Neural cell (in vitro differentiated cells): ENCODE measurements at regions not wholly inside any gene's neighbourhood (a gene's known extent, or its start where the extent isn't known, plus 50 kb on each side); places are given as distances from the start of the nearest gene placed in this dataset.

ENCODE experiments used
- H2AFZ ChIP-seq: fragments of 200-600, 300-800 bp; sonication (generic), shearing (Covaris generic); 2 replicates; pipeline ENCODE4 v1.6.0; 2014; ENCODE audit warnings: low read depth, mild to moderate bottlenecking, antibody characterized with exemption, low read length, moderate library complexity
- H3F3A ChIP-seq: fragments of 200-600 bp; shearing (Covaris generic); 2 replicates; pipeline ENCODE4 v1.6.1; 2016; ENCODE audit warnings: mild to moderate bottlenecking, moderate library complexity, mixed read lengths, antibody characterized with exemption, low read length; ENCODE audit not compliant: insufficient read depth, poor library complexity, severe bottlenecking
- H3K27ac ChIP-seq: fragments of 200-600, 300-800 bp; sonication (generic), shearing (Covaris generic); 2 replicates; pipeline ENCODE4 v1.5.1; 2014; ENCODE audit warnings: mild to moderate bottlenecking, low read length, moderate library complexity
- H3K27me3 ChIP-seq: fragments of 300-800, 200-600 bp; sonication (generic), shearing (Covaris generic); 2 replicates; pipeline ENCODE4 v1.6.0; 2014; ENCODE audit warnings: mild to moderate bottlenecking, low read depth, low read length, moderate library complexity; ENCODE audit not compliant: insufficient read depth
- H3K36me3 ChIP-seq: fragments of 300-800, 200-600 bp; sonication (generic), shearing (Covaris generic); 2 replicates; pipeline ENCODE4 v1.5.1; 2014; ENCODE audit warnings: mild to moderate bottlenecking, antibody characterized with exemption, low read length, moderate library complexity; ENCODE audit not compliant: insufficient read depth
- H3K4me2 ChIP-seq: fragments of 300-800, 200-600 bp; sonication (generic), shearing (Covaris generic); 2 replicates; pipeline ENCODE4 v1.6.0; 2014; ENCODE audit warnings: mild to moderate bottlenecking, low read length
- H3K4me3 ChIP-seq: fragments of 300-800, 200-600 bp; sonication (generic), shearing (Covaris generic); 2 replicates; pipeline ENCODE4 v1.5.1; 2014; ENCODE audit warnings: mild to moderate bottlenecking, low read length, moderate library complexity
- H3K79me2 ChIP-seq: fragments of 200-600 bp; shearing (Covaris generic); replicated peaks from 2 replicates; pipeline ENCODE4 v1.6.0; 2014; ENCODE audit warnings: mild to moderate bottlenecking, low read length, moderate library complexity; ENCODE audit not compliant: insufficient read depth
- H3K9ac ChIP-seq: fragments of 300-800, 200-600 bp; sonication (generic), shearing (Covaris generic); 2 replicates; pipeline ENCODE4 v1.6.1; 2016; ENCODE audit warnings: mild to moderate bottlenecking, low read length, mixed read lengths
- H3K9me2 ChIP-seq: fragments of 200-600 bp; shearing (Covaris generic); 2 replicates; pipeline ENCODE4 v1.6.1; 2016; ENCODE audit warnings: mild to moderate bottlenecking, low read length, mixed read lengths; ENCODE audit not compliant: insufficient read depth
- H3K9me3 ChIP-seq: fragments of 200-600, 300-800 bp; sonication (generic), shearing (Covaris generic); 2 replicates; pipeline ENCODE4 v1.6.1; 2016; ENCODE audit warnings: mild to moderate bottlenecking, mixed run types, low read length, moderate library complexity, mixed read lengths
- H4K20me1 ChIP-seq: fragments of 200-600 bp; shearing (Covaris generic); 2 replicates; pipeline ENCODE4 v1.6.1; 2016; ENCODE audit warnings: mild to moderate bottlenecking, mixed run types; ENCODE audit not compliant: insufficient read depth
- CTCF ChIP-seq: fragments of 450-650 bp; IDR thresholded peaks from 2 replicates; pipeline ENCODE4 v1.5.1; 2014; ENCODE audit warnings: antibody characterized with exemption, mild to moderate bottlenecking, moderate library complexity; ENCODE audit not compliant: poor library complexity, severe bottlenecking
- EP300 ChIP-seq: fragments of 450-650 bp; conservative IDR thresholded peaks from 2 replicates; pipeline ENCODE4 v1.6.1; 2014; ENCODE audit warnings: antibody characterized with exemption, mild to moderate bottlenecking, moderate library complexity; ENCODE audit not compliant: poor library complexity, severe bottlenecking
- EZH2 ChIP-seq: fragments of 200-600, 300-800 bp; shearing (Covaris generic), sonication (generic); IDR thresholded peaks from 2 replicates; pipeline ENCODE4 v1.6.1; 2014; ENCODE audit warnings: antibody characterized with exemption, low read length, borderline replicate concordance, mild to moderate bottlenecking; ENCODE audit not compliant: insufficient read depth, poor library complexity, severe bottlenecking
- MXI1 ChIP-seq: fragments of 450-650 bp; conservative IDR thresholded peaks from 2 replicates; pipeline ENCODE4 v1.6.1; 2014; ENCODE audit warnings: antibody characterized with exemption, mild to moderate bottlenecking; ENCODE audit not compliant: poor library complexity, severe bottlenecking
- POLR2AphosphoS5 ChIP-seq: IDR thresholded peaks from 2 replicates; pipeline ENCODE4 v1.6.1; 2012
- RAD21 ChIP-seq: fragments of 450-650 bp; conservative IDR thresholded peaks from 2 replicates; pipeline ENCODE4 v1.6.1; 2014; ENCODE audit warnings: antibody characterized with exemption, mild to moderate bottlenecking, moderate library complexity
- REST ChIP-seq: IDR thresholded peaks from 2 replicates; pipeline ENCODE4 v1.6.1; 2012; ENCODE audit warnings: borderline replicate concordance
- SMC3 ChIP-seq: fragments of 450-650 bp; conservative IDR thresholded peaks from 2 replicates; pipeline ENCODE4 v1.6.1; 2014; ENCODE audit warnings: antibody characterized with exemption, mild to moderate bottlenecking, moderate library complexity; ENCODE audit not compliant: poor library complexity
- TAF1 ChIP-seq: IDR thresholded peaks from 2 replicates; pipeline ENCODE4 v1.6.1; 2012; ENCODE audit warnings: low read depth

DNA sequence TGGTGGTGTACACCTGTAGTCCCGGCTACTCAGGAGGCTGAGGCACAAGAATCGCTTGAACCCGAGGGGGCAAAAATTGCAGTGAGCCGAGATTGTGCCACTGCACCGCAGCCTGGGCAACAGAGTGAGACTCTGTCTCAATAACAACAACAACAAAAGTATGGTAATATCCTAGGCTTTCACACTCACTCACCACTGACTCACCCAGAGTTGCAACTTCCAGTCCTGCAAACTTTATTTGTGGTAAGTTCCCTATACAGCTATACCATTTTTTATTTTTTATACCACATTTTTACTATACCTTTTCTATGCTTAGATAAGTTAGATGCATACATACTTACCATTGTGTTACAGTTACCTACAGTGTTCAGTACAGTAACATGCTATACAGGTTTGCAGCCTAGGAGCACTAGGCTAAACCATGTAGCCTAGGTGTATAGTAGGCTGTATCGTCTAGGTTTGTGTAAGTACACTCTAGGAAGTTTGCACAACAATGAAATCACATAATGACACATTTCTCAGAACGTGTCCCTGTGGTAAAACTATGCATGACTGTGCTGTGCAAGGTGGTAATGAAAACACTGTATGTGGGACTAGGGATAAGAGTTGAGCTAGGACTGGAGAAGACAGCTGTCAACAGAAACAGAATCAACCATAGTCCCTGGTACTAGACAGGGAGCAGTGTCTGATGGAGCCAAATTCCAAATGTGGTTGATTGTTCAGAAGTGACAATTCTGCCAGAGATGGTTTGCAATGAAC lies 109.5 kb upstream of the RAD23B start:
- Histone ChIP-seq H3K79me2 (no peaks in the 10 kb centered on the region), H3F3A (no peaks in the 10 kb centered on the region), H3K27me3 (no peaks in the 10 kb centered on the region), H3K4me3 (no peak overlapping the region), H4K20me1 (no peaks in the 10 kb centered on the region), H3K9me2 (no peaks in the 10 kb centered on the region), H3K4me2 (no peak overlapping the region), H3K9ac (no peak overlapping the region), H3K36me3 (no peaks in the 10 kb centered on the region), H3K27ac (no peak overlapping the region), H2AFZ (no peak overlapping the region), H3K9me3 (no peaks in the 10 kb centered on the region)
- no peak for TF ChIP-seq EP300
- TF ChIP-seq TAF1 = no peak
- TF ChIP-seq MXI1 = no peak
- no peak for TF ChIP-seq POLR2AphosphoS5
- TF ChIP-seq EZH2 = no peak
- TF ChIP-seq CTCF = no peak
- TF ChIP-seq RAD21 = no peak
- no peak for TF ChIP-seq SMC3
- TF ChIP-seq REST = no peak

GRCh38 chr9:107174441-107174840 lies 108.6 kb upstream of the RAD23B start:
- no peak overlapping the region for H3K4me2 ChIP-seq
- no peak overlapping the region for H2AFZ ChIP-seq
- H3K9me3 ChIP-seq = no peaks in the 10 kb centered on the region
- H3K27ac ChIP-seq = no peak overlapping the region
- H3K9me2 ChIP-seq = no peaks in the 10 kb centered on the region
- no peaks in the 10 kb centered on the region for H3K27me3 ChIP-seq
- H4K20me1 ChIP-seq = no peaks in the 10 kb centered on the region
- H3F3A ChIP-seq = no peaks in the 10 kb centered on the region
- no peak for TF ChIP-seq REST
- no peak for TF ChIP-seq CTCF
- no peaks in the 10 kb centered on the region for H3K79me2 ChIP-seq
- H3K4me3 ChIP-seq = no peak overlapping the region
- no peak overlapping the region for H3K9ac ChIP-seq
- no peaks in the 10 kb centered on the region for H3K36me3 ChIP-seq
